Cardiac fibroblast (primary cell): ENCODE measurements at regions not wholly inside any gene's neighbourhood (a gene's known extent, or its start where the extent isn't known, plus 50 kb on each side); places are given as distances from the start of the nearest gene placed in this dataset.

ENCODE experiments used
- DNase-seq, 2 donors: peaks; one replicate each; pipeline versions ENCODE4 v3.0.0 to v3.0.0-alpha.2; 2010; ENCODE audit warnings: low read depth in 2 of 2
- H3K4me3 ChIP-seq, 2 donors: replicated peaks in 1 of 2; 1 replicate in 1 of 2; 2 replicates in 1 of 2; pipeline ENCODE4 v1.5.1; 2011; ENCODE audit warnings: low read depth in 2 of 2, low read length in 2 of 2, mild to moderate bottlenecking in 2 of 2, moderate library complexity in 1 of 2
- TF ChIP-seq, protein P1 (sequence below): IDR thresholded peaks from one replicate; pipeline ENCODE4 v1.5.1; 2011; ENCODE audit warnings: low read depth, mild to moderate bottlenecking, low read length, inconsistent platforms

DNA sequence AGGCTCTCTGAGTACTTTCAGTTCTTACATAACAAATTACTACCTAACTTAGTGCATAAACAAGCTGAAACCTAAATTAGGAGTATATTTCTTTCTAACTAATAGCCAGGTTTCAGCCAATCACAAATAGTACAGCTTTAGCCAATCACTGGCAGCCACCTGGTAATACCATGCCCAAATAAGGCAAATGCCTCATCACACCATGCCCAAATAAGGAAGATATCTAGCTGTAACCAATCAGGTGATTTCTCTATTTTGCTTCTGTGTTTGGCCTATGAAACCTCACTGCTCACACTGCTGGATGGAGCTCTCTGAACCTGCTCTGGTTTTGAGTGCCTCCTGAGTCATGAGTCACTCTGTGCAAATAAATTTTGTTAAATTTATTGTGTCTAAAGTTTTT lies 113.5 kb downstream of the DDIT4L start:
- H3K4me3 ChIP-seq, result no peak overlapping the region
- no peak for DNase-seq
- TF ChIP-seq, protein P1, sequence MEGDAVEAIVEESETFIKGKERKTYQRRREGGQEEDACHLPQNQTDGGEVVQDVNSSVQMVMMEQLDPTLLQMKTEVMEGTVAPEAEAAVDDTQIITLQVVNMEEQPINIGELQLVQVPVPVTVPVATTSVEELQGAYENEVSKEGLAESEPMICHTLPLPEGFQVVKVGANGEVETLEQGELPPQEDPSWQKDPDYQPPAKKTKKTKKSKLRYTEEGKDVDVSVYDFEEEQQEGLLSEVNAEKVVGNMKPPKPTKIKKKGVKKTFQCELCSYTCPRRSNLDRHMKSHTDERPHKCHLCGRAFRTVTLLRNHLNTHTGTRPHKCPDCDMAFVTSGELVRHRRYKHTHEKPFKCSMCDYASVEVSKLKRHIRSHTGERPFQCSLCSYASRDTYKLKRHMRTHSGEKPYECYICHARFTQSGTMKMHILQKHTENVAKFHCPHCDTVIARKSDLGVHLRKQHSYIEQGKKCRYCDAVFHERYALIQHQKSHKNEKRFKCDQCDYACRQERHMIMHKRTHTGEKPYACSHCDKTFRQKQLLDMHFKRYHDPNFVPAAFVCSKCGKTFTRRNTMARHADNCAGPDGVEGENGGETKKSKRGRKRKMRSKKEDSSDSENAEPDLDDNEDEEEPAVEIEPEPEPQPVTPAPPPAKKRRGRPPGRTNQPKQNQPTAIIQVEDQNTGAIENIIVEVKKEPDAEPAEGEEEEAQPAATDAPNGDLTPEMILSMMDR, result no peak

DNA sequence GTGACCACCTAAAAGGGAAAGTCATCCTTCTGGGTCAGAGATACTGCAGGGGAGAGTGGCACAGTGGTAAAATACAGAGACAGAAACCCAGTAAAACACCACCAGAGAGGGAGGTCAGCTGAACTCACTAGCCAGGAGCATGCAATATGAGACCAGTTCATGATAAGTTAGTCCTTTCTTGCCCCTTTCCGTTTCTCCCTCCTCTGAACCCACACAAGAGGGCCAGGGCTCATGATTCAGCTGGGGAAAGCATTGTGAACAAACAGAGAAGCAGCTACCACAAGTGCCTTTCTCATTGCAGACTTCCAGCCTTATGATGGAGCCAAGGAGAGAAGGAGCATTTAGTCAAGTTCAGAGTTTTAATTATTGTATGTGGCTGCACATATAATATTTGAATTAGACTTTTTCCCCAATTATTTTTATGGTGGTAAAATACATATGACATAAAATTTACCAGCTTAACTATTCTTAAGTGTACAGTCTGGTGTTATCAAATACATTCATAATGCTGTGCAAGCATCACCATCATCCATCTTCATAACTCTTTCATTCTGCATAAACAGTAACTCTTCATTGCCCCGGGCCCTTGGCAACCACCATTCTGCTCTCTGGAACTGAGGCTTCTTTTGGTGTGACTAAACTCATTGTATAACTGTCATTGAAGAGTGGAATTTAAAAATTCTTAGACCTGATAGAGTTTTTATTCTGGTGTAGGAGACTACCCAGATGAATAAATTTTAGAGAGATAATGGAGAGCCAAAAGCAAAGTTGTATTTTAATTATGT lies 114.6 kb downstream of the DDIT4L start:
- no peak for DNase-seq
- TF ChIP-seq, protein P1, result no peak
- H3K4me3 ChIP-seq, result no peak overlapping the region

DNA sequence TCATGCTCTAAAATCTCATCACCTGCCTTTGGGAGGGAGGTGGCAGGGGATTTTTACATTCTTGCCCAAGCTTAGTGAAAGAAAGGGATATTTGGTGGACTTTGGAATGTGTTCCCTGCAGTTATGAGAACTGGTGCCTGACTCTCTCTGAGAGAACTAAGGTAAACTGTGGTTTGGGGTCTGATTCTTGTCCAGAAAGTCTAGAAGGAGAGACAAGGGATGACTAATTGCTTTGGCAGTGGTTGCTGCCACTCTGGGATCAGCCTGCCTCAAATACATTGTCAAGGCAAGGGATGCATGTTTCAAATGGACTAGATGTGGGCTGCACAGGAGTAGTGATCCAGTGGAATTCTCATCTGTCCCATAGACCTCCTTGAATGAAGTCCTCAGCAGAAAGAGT lies 115.2 kb downstream of the DDIT4L start:
- TF ChIP-seq, protein P1, result no peak
- no peak for DNase-seq
- H3K4me3 ChIP-seq, result no peak overlapping the region

DNA sequence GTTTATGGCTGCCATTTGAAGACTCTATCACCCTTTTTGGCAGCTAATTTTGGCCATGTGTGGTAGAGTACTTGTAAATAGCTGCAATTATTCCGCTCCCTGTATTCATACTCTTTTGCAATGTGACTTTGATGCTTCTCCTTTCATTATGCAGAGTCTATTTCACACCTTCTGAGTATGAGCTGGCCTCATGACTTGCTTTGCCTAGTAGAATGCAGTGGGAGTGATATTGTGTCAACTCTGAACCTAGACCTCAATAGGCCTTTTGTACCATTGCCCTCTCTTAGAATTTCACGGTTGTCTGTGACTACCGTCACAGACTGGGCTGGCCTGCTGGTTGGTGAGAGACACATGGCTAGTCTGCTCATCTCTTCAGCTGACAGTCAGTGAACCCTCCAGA lies 118.8 kb downstream of the DDIT4L start:
- TF ChIP-seq, protein P1, result no peak
- DNase-seq, result no peak
- H3K4me3 ChIP-seq, result no peak overlapping the region

DNA sequence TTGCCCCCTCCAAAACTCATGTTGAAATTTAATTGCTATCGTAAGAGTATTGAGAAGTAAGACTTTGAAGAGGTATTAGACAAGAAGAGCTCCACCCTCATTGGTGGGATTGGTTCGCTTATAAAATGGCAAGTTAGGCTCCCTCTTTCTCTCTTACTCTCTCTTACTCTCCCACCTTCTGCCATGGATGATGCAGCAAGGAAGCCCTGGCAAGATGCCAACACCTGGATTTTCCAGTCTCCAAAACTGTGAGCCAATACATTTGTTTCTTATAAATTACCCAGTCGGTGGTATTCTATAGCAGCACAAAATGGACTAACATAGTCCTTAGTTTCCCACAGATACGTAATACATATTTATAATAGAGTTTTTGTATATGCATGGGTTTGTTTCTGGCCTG lies 119.4 kb downstream of the DDIT4L start:
- TF ChIP-seq, protein P1, result no peak
- DNase-seq, result no peak
- H3K4me3 ChIP-seq, result no peak overlapping the region

DNA sequence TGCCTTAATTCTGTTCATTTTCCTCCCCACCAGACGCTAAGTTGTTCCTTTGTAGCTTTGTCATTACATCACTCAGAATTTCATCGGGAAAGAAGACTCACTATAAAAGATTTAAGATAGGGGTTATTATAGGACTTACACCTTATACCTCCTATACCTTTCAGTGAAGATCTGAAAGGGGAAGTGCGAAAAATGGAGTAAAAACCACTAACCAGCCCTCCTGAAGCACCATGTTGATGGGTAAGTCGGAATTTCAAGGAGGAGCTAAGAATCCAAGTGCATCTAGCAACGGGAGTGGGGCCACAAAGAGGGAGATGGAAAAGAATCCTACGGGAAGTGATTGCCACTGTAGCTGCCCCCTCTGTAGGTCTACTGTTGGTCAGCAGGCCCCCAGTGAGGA lies 119.1 kb upstream of the H2AZ1 start:
- TF ChIP-seq, protein P1, result no peak

DNA sequence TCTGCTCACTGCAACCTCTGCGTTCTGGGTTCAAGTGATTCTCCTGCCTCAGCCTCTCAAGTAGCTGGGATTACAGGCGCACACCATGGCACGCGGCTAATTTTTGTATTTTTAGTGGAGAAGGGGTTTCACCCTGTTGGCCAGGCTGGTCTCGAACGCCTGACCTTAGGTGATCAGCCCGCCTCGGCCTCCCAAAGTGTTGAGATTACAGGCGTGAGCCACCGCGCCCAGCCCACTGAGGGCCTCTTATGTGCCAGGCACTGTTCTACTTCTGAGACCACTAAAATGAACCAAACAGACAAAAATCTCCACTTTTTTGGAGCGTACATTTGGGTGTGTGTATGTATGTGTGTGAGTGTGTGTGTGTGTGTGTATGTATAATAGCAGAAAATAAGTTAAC lies 117.2 kb upstream of the H2AZ1 start:
- no peak overlapping the region for H3K4me3 ChIP-seq
- TF ChIP-seq, protein P1, result no peak
- no peak for DNase-seq

More for the DNA sequence above, 119.1 kb upstream of the H2AZ1 start:
- DNase-seq, result no peak
- H3K4me3 ChIP-seq, result no peak overlapping the region
